ENCODE measurements at regions not wholly inside any gene's neighbourhood (a gene's known extent, or its start where the extent isn't known, plus 50 kb on each side); places are given as distances from the start of the nearest gene placed in this dataset.

GRCh38 chr10:36057731-36058130, 415.6 kb upstream of the FZD8 start:
- no peaks in the 10 kb centered on the region for H3K36me3 ChIP-seq
- no peaks in the 10 kb centered on the region for H3K4me1 ChIP-seq
- no peak for TF ChIP-seq CTCF (IDR thresholded peaks at IDR 0.05)
- no peak overlapping the region for H3K4me3 ChIP-seq
- no peak overlapping the region for H3K27ac ChIP-seq
- DNase-seq (ENCODE audit: low spot score): no peak
- no peaks in the 10 kb centered on the region for H3K27me3 ChIP-seq
- no peaks in the 10 kb centered on the region for H3K9me3 ChIP-seq

DNA sequence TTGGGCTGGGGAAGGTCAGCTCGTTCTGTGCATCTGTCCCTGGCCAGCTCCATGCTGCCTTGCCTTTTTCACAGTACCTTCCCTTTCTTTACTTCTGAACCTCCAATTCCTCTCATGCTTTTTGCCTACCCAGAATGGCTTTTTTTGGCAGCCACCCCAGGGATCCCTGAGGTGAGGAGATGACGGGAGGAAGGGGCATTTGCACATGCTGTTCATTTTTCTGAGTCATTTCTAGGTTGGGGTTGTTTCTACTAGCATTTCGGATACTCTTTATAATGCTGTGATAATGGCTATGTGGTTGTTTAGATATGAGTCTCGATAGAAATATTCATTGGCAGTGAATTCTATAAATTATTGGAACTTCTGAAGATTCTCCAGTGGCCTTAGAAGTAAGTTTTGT, 415.1 kb upstream of the FZD8 start:
- H3K27ac ChIP-seq: no peak overlapping the region
- H3K36me3 ChIP-seq: no peaks in the 10 kb centered on the region
- no peak overlapping the region for H3K4me3 ChIP-seq
- DNase-seq (ENCODE audit: low spot score): no peak
- H3K4me1 ChIP-seq: no peaks in the 10 kb centered on the region
- TF ChIP-seq CTCF (IDR thresholded peaks at IDR 0.05): no peak
- no peaks in the 10 kb centered on the region for H3K27me3 ChIP-seq
- H3K9me3 ChIP-seq: no peaks in the 10 kb centered on the region

- DNase-seq (ENCODE audit: low spot score): no peak
- Histone ChIP-seq H3K27me3 (no peaks in the 10 kb centered on the region), H3K9me3 (no peaks in the 10 kb centered on the region), H3K27ac (no peak overlapping the region), H3K4me3 (no peak overlapping the region), H3K4me1 (peaks cover 0 to 9% of the 10 kb centered on the region in 2 donors), H3K36me3 (no peaks in the 10 kb centered on the region)
- TF ChIP-seq CTCF (IDR thresholded peaks at IDR 0.05): no peak
Measured at GRCh38 chr10:36053775-36054174, 411.7 kb upstream of the FZD8 start.

GRCh38 chr10:36053271-36053670, 411.2 kb upstream of the FZD8 start:
- Histone ChIP-seq H3K4me1 (peaks cover 0 to 9% of the 10 kb centered on the region in 2 donors), H3K9me3 (no peaks in the 10 kb centered on the region), H3K27ac (no peak overlapping the region), H3K4me3 (no peak overlapping the region), H3K27me3 (no peaks in the 10 kb centered on the region), H3K36me3 (no peaks in the 10 kb centered on the region)
- no peak for TF ChIP-seq CTCF (IDR thresholded peaks at IDR 0.05)
- DNase-seq (ENCODE audit: low spot score): no peak

DNA sequence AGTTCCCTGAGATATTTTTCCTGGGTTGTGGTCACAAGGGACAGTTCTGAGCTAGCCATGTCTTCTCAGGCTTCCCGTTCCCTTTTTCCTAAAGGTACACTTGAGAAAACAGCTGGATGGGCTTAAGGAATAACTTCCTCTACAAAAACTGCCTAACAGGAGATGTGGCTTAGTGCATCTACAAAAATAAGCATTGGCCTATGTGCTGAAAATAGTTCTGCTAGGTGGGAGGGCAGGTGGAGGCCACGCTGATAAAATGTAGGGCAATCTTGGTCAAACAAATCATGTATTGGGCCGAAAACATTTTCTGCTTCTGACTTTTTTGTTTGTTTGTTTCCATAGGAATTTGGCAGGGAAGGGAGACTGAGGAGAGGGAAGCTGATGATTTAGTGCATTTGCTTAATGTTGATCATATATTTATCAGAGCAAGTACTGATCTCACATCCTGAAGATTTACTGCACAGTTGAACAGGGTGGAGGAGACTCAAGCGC, 409.4 kb upstream of the FZD8 start:
- TF ChIP-seq CTCF (IDR thresholded peaks at IDR 0.05): no peak
- Histone ChIP-seq H3K4me3 (no peak overlapping the region), H3K27me3 (no peaks in the 10 kb centered on the region), H3K9me3 (no peaks in the 10 kb centered on the region), H3K4me1 (peaks cover 0 to 9% of the 10 kb centered on the region in 2 donors), H3K27ac (no peak overlapping the region), H3K36me3 (no peaks in the 10 kb centered on the region)
- DNase-seq (ENCODE audit: low spot score): no peak

- Histone ChIP-seq H3K27me3 (no peaks in the 10 kb centered on the region), H3K4me1 (peaks cover 0 to 9% of the 10 kb centered on the region in 2 donors), H3K9me3 (no peaks in the 10 kb centered on the region), H3K36me3 (no peaks in the 10 kb centered on the region), H3K27ac (no peak overlapping the region), H3K4me3 (no peak overlapping the region)
- TF ChIP-seq CTCF (IDR thresholded peaks at IDR 0.05): no peak
- no peak for DNase-seq (ENCODE audit: low spot score)
Measured at GRCh38 chr10:36050763-36051499, 408.8 kb upstream of the FZD8 start.

Measured in right atrium auricular region (tissue), 2 donors.